Lower leg skin (tissue), 4 donors: ENCODE measurements at regions not wholly inside any gene's neighbourhood (a gene's known extent, or its start where the extent isn't known, plus 50 kb on each side); places are given as distances from the start of the nearest gene placed in this dataset.

Source experiments
- DNase-seq, 2 donors: peaks; one replicate each; pipeline ENCODE4 v3.0.0-alpha.2; 2019; ENCODE audit warnings: low spot score in 2 of 2
- H3K4me3 ChIP-seq: fragments of 200-600 bp; sonication (generic); 2 replicates; pipeline ENCODE4 v1.5.1; 2017; ENCODE audit warnings: mild to moderate bottlenecking, low read depth; ENCODE audit not compliant: poor library complexity, severe bottlenecking
- POLR2A ChIP-seq, 2 donors: fragments of 450-650 bp; IDR thresholded peaks; one replicate each; pipeline ENCODE4 v1.6.1; 2016 to 2017; ENCODE audit warnings: antibody characterized with exemption in 2 of 2, mild to moderate bottlenecking in 1 of 2, moderate library complexity in 1 of 2
- WGBS, 2 donors: methylation state at CpG; one replicate each; pipeline ENCODE4 v1.1.5; 2018; 5-methylcytosine and 5-hydroxymethylcytosine counted together
- intact Hi-C: fragments of 100-400 bp; cut with DNase I; formaldehyde crosslinking; loops from one replicate; pipeline ENCODE4 v1.15.0; 2023; ENCODE audit warnings: low total_unique reads
- TF ChIP-seq, protein P1 (sequence below), 3 donors: fragments of 450-650 bp; IDR thresholded peaks; one replicate each; pipeline ENCODE4 v1.5.1; 2016; ENCODE audit warnings: antibody characterized with exemption in 3 of 3, mild to moderate bottlenecking in 3 of 3, moderate library complexity in 2 of 3

DNA sequence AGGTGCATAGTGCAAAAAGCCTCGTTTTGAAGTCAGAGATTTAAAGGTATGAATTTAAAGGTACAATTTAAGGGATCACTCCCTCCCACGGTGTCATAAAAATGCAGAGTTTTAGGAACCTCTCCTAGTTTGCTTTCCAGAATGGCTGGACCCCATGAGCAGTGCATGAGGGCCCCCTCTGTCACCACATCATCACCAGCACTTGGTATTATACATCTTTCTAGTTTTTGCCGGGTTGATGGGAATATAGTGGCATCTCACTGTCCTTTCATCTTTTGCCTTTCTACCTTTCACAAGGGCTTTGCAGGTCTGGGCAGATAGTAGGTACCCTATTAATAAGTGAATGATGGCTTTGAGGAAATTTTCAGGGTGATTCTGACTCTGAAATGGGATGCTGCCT lies 103.6 kb upstream of the AGBL1 start:
- no peak for DNase-seq
- no peak for TF ChIP-seq POLR2A (IDR thresholded peaks at IDR 0.05)
- TF ChIP-seq, protein P1, sequence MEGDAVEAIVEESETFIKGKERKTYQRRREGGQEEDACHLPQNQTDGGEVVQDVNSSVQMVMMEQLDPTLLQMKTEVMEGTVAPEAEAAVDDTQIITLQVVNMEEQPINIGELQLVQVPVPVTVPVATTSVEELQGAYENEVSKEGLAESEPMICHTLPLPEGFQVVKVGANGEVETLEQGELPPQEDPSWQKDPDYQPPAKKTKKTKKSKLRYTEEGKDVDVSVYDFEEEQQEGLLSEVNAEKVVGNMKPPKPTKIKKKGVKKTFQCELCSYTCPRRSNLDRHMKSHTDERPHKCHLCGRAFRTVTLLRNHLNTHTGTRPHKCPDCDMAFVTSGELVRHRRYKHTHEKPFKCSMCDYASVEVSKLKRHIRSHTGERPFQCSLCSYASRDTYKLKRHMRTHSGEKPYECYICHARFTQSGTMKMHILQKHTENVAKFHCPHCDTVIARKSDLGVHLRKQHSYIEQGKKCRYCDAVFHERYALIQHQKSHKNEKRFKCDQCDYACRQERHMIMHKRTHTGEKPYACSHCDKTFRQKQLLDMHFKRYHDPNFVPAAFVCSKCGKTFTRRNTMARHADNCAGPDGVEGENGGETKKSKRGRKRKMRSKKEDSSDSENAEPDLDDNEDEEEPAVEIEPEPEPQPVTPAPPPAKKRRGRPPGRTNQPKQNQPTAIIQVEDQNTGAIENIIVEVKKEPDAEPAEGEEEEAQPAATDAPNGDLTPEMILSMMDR (IDR thresholded peaks at IDR 0.05), result no peak
- H3K4me3 ChIP-seq, result no peak overlapping the region
- WGBS, 2 donors, result 73 to 75% methylated on average over 3 of the region's 3 CpGs
- intact Hi-C loops, result no loop called here

DNA sequence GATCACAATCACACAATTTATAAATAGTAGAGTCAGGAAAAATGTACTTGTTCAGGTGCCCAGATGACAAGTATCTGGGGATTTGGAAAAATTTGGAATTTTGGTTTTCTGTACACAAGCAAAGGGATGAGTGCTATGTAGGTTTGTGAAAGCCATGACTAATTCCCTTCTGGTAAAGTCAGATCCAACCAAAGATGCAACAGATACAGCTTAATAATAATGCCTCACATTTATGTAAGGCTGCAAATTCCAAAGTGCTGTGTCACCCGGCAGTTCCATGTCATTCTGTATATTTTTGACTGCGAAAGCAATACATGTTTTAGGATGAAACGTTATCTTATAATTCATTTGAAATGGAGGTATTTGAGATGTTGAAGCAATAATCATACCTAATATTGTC lies 102.7 kb upstream of the AGBL1 start:
- 57 to 84% methylated on average over 3 of the region's 3 CpGs for WGBS, 2 donors

DNA sequence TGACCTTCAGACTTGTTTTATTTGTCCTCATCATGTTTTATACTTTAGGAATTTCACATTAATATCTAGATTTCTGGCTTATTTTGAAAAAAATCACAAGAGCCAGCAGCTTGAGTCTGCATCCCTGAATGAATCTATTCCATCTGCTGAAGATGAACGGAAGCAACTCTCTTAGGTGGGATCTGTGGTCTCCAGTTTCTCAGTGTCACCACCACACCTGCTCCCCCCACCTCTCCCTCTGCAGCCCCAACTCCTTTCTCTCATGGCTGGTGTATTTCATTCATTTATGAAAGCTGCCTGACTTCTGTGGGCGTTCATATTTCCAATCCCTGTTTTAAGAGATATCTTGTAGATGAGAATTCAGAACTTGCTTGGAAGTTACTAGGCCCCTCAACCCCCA lies 102.1 kb upstream of the AGBL1 start:
- intact Hi-C loops, result no loop called here
- DNase-seq, result no peak
- H3K4me3 ChIP-seq, result no peak overlapping the region
- WGBS, 2 donors, result 75 to 80% methylated on average over 2 of the region's 2 CpGs
- TF ChIP-seq, protein P1 (IDR thresholded peaks at IDR 0.05), result no peak
- TF ChIP-seq POLR2A (IDR thresholded peaks at IDR 0.05), result no peak

More for the DNA sequence above, 102.7 kb upstream of the AGBL1 start:
- no peak for TF ChIP-seq POLR2A (IDR thresholded peaks at IDR 0.05)
- TF ChIP-seq, protein P1 (IDR thresholded peaks at IDR 0.05), result no peak
- no peak for DNase-seq
- no peak overlapping the region for H3K4me3 ChIP-seq
- intact Hi-C loops, result no loop called here

GRCh38 chr15:85979929-85980328 lies 99.7 kb upstream of the AGBL1 start:
- DNase-seq, result no peak
- H3K4me3 ChIP-seq, result no peak overlapping the region
- 90 to 94% methylated on average over 5 of the region's 5 CpGs for WGBS, 2 donors
- TF ChIP-seq, protein P1 (IDR thresholded peaks at IDR 0.05), result no peak
- intact Hi-C loops, result no loop called here

GRCh38 chr15:85980946-85981345 lies 98.7 kb upstream of the AGBL1 start:
- no peak for DNase-seq
- TF ChIP-seq, protein P1 (IDR thresholded peaks at IDR 0.05), result no peak
- TF ChIP-seq POLR2A (IDR thresholded peaks at IDR 0.05), result no peak
- no peak overlapping the region for H3K4me3 ChIP-seq
- WGBS, 2 donors, result 59 to 62% methylated on average over 5 of the region's 5 CpGs
- intact Hi-C loops, result no loop called here

GRCh38 chr15:85984241-85984640 lies 95.4 kb upstream of the AGBL1 start:
- no peak overlapping the region for H3K4me3 ChIP-seq
- intact Hi-C loops, result no loop called here
- TF ChIP-seq, protein P1 (IDR thresholded peaks at IDR 0.05), result no peak
- TF ChIP-seq POLR2A (IDR thresholded peaks at IDR 0.05), result no peak
- no peak for DNase-seq
- WGBS, 2 donors, result 50 to 56% methylated on average over 4 of the region's 4 CpGs
